Esophagus muscularis mucosa (tissue), 4 donors: ENCODE measurements at regions not wholly inside any gene's neighbourhood (a gene's known extent, or its start where the extent isn't known, plus 50 kb on each side); places are given as distances from the start of the nearest gene placed in this dataset.

ENCODE experiments used
- DNase-seq: peaks from one replicate; pipeline ENCODE4 v3.0.0-alpha.2; 2017; ENCODE audit errors: extremely low spot score
- H3K27ac ChIP-seq, 4 donors: fragments of 200-600 bp; sonication (generic); replicated peaks in 1 of 4; 1 replicate in 3 of 4; 2 replicates in 1 of 4; pipeline ENCODE4 v1.5.1; 2016 to 2019; ENCODE audit warnings: mild to moderate bottlenecking in 1 of 4
- H3K27me3 ChIP-seq, 4 donors: fragments of 200-600 bp; sonication (generic); one replicate each; pipeline versions ENCODE4 v1.5.1 to v1.6.0; 2016 to 2019
- H3K36me3 ChIP-seq, 4 donors: fragments of 200-600 bp; sonication (generic); one replicate each; pipeline ENCODE4 v1.5.1; 2016 to 2019
- H3K4me1 ChIP-seq, 4 donors: fragments of 200-600 bp; sonication (generic); one replicate each; pipeline ENCODE4 v1.5.1; 2016 to 2019
- H3K4me3 ChIP-seq, 4 donors: fragments of 200-600 bp; sonication (generic); 1 replicate in 2 of 4; 2 replicates in 2 of 4; pipeline ENCODE4 v1.5.1; 2016 to 2019; ENCODE audit warnings: mild to moderate bottlenecking in 4 of 4, moderate library complexity in 1 of 4
- H3K9me3 ChIP-seq, 4 donors: fragments of 200-600 bp; sonication (generic); 1 replicate in 3 of 4; 2 replicates in 1 of 4; pipeline ENCODE4 v1.5.1; 2016 to 2019
- CTCF ChIP-seq, 3 experiments: fragments of 200-600 bp in 2 of 3; fragments of 450-650 bp in 1 of 3; sonication (generic) in 2 of 3; IDR thresholded peaks; one replicate each; pipeline ENCODE4 v1.5.1; 2017 to 2019; ENCODE audit warnings: antibody characterized with exemption in 3 of 3, mild to moderate bottlenecking in 2 of 3, moderate library complexity in 1 of 3
- EP300 ChIP-seq: sonication (generic); formaldehyde crosslinking; IDR thresholded peaks from one replicate; pipeline ENCODE4 v1.6.1; 2017; ENCODE audit warnings: antibody characterized with exemption
- POLR2A ChIP-seq: fragments of 450-650 bp; IDR thresholded peaks from one replicate; pipeline ENCODE4 v1.6.1; 2017; ENCODE audit warnings: antibody characterized with exemption, moderate library complexity, mild to moderate bottlenecking, low read depth
- POLR2AphosphoS5 ChIP-seq, 2 donors: sonication (generic); formaldehyde crosslinking; IDR thresholded peaks; one replicate each; pipeline ENCODE4 v1.6.1; 2017; ENCODE audit warnings: antibody characterized with exemption in 2 of 2
- WGBS: methylation state at CpG from one replicate; pipeline ENCODE4 v1.1.5; 2018; 5-methylcytosine and 5-hydroxymethylcytosine counted together
- intact Hi-C: fragments of 100-400 bp; cut with DNase I; formaldehyde crosslinking; loops from one replicate; pipeline ENCODE4 v1.15.1; 2023

GRCh38 chr11:116482716-116483115, 290.1 kb downstream of the BUD13 start:
- intact Hi-C loops: no loop called here

GRCh38 chr11:116481126-116481675, 291.6 kb downstream of the BUD13 start:
- no peaks in the 10 kb centered on the region for H3K9me3 ChIP-seq
- H3K4me3 ChIP-seq: no peak overlapping the region
- DNase-seq: no peak
- H3K36me3 ChIP-seq: no peaks in the 10 kb centered on the region
- TF ChIP-seq EP300: no peak
- TF ChIP-seq CTCF (IDR thresholded peaks at IDR 0.05): no peak
- TF ChIP-seq POLR2AphosphoS5 (IDR thresholded peaks at IDR 0.05): no peak
- no peak for TF ChIP-seq POLR2A
- 85% methylated on average over 3 of the region's 3 CpGs for WGBS
- no peak overlapping the region for H3K27ac ChIP-seq
- intact Hi-C loops: no loop called here
- no peaks in the 10 kb centered on the region for H3K4me1 ChIP-seq
- H3K27me3 ChIP-seq: peaks cover 0 to 6% (median 0%) of the 10 kb centered on the region in 4 donors

More at GRCh38 chr11:116482716-116483115, 290.1 kb downstream of the BUD13 start:
- Histone ChIP-seq H3K4me1 (no peaks in the 10 kb centered on the region), H3K27me3 (peaks cover 0 to 17% (median 0%) of the 10 kb centered on the region in 4 donors), H3K9me3 (no peaks in the 10 kb centered on the region), H3K27ac (no peak overlapping the region), H3K4me3 (no peak overlapping the region), H3K36me3 (no peaks in the 10 kb centered on the region)
- TF ChIP-seq EP300 (no peak), POLR2A (no peak), CTCF (IDR thresholded peaks at IDR 0.05) (no peak), POLR2AphosphoS5 (IDR thresholded peaks at IDR 0.05) (no peak)
- DNase-seq: no peak
- WGBS: 94% methylated on average over 3 of the region's 4 CpGs

GRCh38 chr11:116478669-116479668, 293.8 kb downstream of the BUD13 start:
- WGBS: 83% methylated on average over 6 of the region's 7 CpGs

GRCh38 chr11:116478205-116478604, 294.6 kb downstream of the BUD13 start:
- no peak for DNase-seq
- Histone ChIP-seq H3K27ac (no peak overlapping the region), H3K4me3 (no peak overlapping the region), H3K36me3 (no peaks in the 10 kb centered on the region), H3K27me3 (no peaks in the 10 kb centered on the region), H3K4me1 (peaks cover 0 to 10% (median 4%) of the 10 kb centered on the region in 4 donors), H3K9me3 (no peaks in the 10 kb centered on the region)
- intact Hi-C loops: no loop called here
- 66% methylated on average over 8 of the region's 8 CpGs for WGBS
- no peak for TF ChIP-seq POLR2A
- TF ChIP-seq POLR2AphosphoS5 (IDR thresholded peaks at IDR 0.05): no peak
- TF ChIP-seq EP300: no peak
- no peak for TF ChIP-seq CTCF (IDR thresholded peaks at IDR 0.05)

More at GRCh38 chr11:116478669-116479668, 293.8 kb downstream of the BUD13 start:
- no peak for DNase-seq
- H3K36me3 ChIP-seq: no peaks in the 10 kb centered on the region
- H3K9me3 ChIP-seq: no peaks in the 10 kb centered on the region
- peaks cover 0 to 2% (median under 1%) of the 10 kb centered on the region in 4 donors for H3K4me1 ChIP-seq
- H3K27me3 ChIP-seq: no peaks in the 10 kb centered on the region
- intact Hi-C loops: no loop called here
- no peak for TF ChIP-seq POLR2AphosphoS5 (IDR thresholded peaks at IDR 0.05)
- no peak for TF ChIP-seq POLR2A
- no peak for TF ChIP-seq EP300
- no peak for TF ChIP-seq CTCF (IDR thresholded peaks at IDR 0.05)
- H3K4me3 ChIP-seq: no peak overlapping the region
- no peak overlapping the region for H3K27ac ChIP-seq
